Psoas muscle (tissue), 7 donors: ENCODE measurements at regions not wholly inside any gene's neighbourhood (a gene's known extent, or its start where the extent isn't known, plus 50 kb on each side); places are given as distances from the start of the nearest gene placed in this dataset.
A peak's percentile ranks its signal among the peaks of the same experiment; 100 is the strongest.

ENCODE experiments used
- ATAC-seq, 4 donors: fragments of 200-7000 bp; cut with Tn5 transposase; one replicate each; pipeline ENCODE4 v1.9.1; 2020; ENCODE audit warnings: moderate library complexity in 3 of 4, mild to moderate bottlenecking in 2 of 4
- DNase-seq, 2 donors: peaks; one replicate each; pipeline ENCODE4 v3.0.0-alpha.2; 2020
- H3K27ac ChIP-seq: fragments of 200-600 bp; one replicate; pipeline ENCODE4 v1.8.0; 2022
- H3K27me3 ChIP-seq, 3 donors: fragments of 200-600 bp in 1 of 3; one replicate each; pipeline versions ENCODE4 v1.6.1 to v1.8.0; 2013 to 2022; ENCODE audit warnings: low read length in 2 of 3, mild to moderate bottlenecking in 2 of 3, moderate library complexity in 1 of 3; ENCODE audit not compliant: insufficient read depth in 3 of 3
- H3K36me3 ChIP-seq, 2 donors: fragments of 200-600 bp in 1 of 2; one replicate each; pipeline versions ENCODE4 v1.6.1 to v1.8.0; 2013 to 2022; ENCODE audit warnings: low read depth in 1 of 2, mild to moderate bottlenecking in 1 of 2, moderate library complexity in 1 of 2; ENCODE audit not compliant: insufficient read depth in 1 of 2
- H3K4me1 ChIP-seq: fragments of 200-600 bp; one replicate; pipeline ENCODE4 v1.8.0; 2022
- H3K4me3 ChIP-seq: fragments of 200-600 bp; one replicate; pipeline ENCODE4 v1.8.0; 2022; ENCODE audit warnings: mild to moderate bottlenecking
- H3K9me3 ChIP-seq: fragments of 200-600 bp; one replicate; pipeline ENCODE4 v1.8.0; 2022
- WGBS, 3 donors: extraction: QIAGEN DNeasy Blood & Tissue Kit; methylation state at CpG; one replicate each; pipeline versions ENCODE4 v1.1.6 to v1.1.7; 2013; 5-methylcytosine and 5-hydroxymethylcytosine counted together
- intact Hi-C, 2 donors: fragments of 100-400 bp; cut with DNase I; formaldehyde crosslinking; loops; one replicate each; pipeline versions ENCODE4 v1.11.0 to v1.14.2; 2022
- TF ChIP-seq, protein P1 (sequence below): fragments of 200-600 bp; IDR thresholded peaks from one replicate; pipeline ENCODE4 v1.8.0; 2022; ENCODE audit warnings: antibody characterized with exemption
- donor health status: healthy with polysubstance abuse.
- donor health status: DM: no; HTN: no; CAD: no; lungs with moderate emphysema.
- donor health status: Bipolar disorder and iron deficiency.
- donor health status: healthy.
- donor health status: DM: yes; HTN: yes; CAD: no.
- donor health status: DM: no; HTN: no; CAD: no.
- donor health status: DM: yes; HTN: yes; CAD: no.

DNA sequence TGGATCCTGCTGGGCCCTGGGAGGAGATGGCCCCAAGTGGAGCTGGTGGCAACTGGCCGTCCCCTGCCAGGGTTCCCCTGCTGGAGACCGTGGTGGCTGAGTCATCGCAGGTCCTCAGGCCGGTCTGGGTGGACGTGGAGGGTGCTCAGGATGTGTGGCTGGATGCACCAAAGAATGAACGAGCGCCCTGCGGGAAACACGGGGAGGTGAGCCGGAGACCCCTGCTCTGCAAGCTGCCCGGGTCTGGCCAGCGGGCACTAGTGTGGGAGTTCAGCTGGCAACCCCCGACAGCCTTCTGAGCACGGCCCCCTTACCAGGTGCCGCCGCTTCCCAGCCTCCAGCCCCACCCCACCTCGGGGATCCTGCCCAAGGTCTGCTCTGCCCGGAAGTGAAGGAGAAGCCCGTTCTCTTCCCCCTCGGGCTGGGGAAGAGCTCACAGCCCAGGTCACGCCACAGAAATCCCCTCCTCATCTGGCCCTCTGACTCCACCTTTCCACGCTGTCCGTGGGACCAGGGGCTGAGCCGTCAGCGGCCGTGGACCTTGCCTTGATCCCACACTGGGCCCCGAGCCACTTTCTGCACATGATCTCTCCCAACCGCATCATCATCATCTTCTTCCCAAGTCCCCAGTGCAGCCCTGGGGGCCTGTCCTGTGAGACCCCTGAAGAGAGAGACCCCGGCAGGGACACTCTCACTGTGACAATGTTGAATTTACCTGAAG lies 165.5 kb downstream of the KIF26A start:
- intact Hi-C loops: no loop called here
- ATAC-seq: no peak
- Histone ChIP-seq H3K9me3 (no peaks in the 10 kb centered on the region), H3K4me3 (no peak overlapping the region), H3K27me3 (peaks cover 0 to 21% (median 3%) of the 10 kb centered on the region in 3 donors), H3K36me3 (no peaks in the 10 kb centered on the region), H3K27ac (no peak overlapping the region), H3K4me1 (no peaks in the 10 kb centered on the region)
- WGBS, 3 donors: 77 to 80% (median 78%) methylated on average over 28 to 29 of the region's 29 CpGs
- TF ChIP-seq, protein P1, sequence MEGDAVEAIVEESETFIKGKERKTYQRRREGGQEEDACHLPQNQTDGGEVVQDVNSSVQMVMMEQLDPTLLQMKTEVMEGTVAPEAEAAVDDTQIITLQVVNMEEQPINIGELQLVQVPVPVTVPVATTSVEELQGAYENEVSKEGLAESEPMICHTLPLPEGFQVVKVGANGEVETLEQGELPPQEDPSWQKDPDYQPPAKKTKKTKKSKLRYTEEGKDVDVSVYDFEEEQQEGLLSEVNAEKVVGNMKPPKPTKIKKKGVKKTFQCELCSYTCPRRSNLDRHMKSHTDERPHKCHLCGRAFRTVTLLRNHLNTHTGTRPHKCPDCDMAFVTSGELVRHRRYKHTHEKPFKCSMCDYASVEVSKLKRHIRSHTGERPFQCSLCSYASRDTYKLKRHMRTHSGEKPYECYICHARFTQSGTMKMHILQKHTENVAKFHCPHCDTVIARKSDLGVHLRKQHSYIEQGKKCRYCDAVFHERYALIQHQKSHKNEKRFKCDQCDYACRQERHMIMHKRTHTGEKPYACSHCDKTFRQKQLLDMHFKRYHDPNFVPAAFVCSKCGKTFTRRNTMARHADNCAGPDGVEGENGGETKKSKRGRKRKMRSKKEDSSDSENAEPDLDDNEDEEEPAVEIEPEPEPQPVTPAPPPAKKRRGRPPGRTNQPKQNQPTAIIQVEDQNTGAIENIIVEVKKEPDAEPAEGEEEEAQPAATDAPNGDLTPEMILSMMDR: no peak
- DNase-seq: peak in 1 of 2 donors; percentile 35

DNA sequence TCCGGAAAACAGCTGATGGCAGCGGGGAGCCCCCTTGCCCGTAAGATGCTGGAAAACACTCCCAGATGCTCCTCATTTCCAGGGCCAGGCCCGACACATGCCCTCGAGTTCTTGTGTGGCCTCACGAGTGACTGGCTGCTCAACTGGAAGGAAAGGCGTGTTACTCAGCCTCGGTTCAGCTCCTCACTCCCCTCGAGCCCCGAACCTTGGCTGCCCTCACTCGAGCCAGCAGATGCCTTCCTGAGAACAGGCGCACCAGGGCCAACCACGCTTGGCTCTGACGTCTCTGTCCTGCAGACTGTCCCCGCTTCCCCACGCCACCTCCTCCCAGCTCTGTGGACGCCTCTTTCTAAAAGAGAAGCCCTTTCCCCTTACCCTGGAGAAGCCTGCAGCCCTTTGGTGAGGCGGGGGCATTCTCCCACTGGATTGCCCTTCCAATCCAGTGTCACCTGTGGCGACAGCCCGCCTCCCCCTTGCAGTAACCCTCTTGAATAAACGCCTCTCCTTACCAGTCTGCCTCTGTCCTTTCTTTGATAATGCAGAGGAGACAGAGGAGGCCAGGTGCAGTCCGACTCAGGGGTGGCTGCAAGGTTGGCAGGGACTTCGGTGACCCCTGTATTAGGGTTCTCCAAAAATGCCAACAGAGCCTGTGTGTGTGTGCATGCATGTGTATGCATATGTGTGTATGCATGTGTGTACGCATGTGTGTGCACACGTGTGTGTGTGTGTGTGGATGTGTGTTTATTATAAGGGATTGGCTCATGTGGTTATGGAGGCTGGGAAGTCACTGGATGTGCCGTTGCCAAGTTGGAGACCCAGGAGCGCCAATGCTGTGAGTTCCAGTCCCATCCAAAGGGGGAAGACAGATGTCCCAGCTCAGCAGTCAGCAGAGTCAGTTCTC lies 166.3 kb downstream of the KIF26A start:
- WGBS, 3 donors: 51 to 56% (median 54%) methylated on average over 27 of the region's 27 CpGs
- intact Hi-C loops: no loop called here
- Histone ChIP-seq H3K27me3 (peaks cover 0 to 21% (median 3%) of the 10 kb centered on the region in 3 donors), H3K4me1 (no peaks in the 10 kb centered on the region), H3K4me3 (no peak overlapping the region), H3K27ac (no peak overlapping the region), H3K36me3 (no peaks in the 10 kb centered on the region), H3K9me3 (no peaks in the 10 kb centered on the region)
- no peak for ATAC-seq
- peak in 1 of 2 donors; percentile 39 for DNase-seq
- TF ChIP-seq, protein P1: no peak

DNA sequence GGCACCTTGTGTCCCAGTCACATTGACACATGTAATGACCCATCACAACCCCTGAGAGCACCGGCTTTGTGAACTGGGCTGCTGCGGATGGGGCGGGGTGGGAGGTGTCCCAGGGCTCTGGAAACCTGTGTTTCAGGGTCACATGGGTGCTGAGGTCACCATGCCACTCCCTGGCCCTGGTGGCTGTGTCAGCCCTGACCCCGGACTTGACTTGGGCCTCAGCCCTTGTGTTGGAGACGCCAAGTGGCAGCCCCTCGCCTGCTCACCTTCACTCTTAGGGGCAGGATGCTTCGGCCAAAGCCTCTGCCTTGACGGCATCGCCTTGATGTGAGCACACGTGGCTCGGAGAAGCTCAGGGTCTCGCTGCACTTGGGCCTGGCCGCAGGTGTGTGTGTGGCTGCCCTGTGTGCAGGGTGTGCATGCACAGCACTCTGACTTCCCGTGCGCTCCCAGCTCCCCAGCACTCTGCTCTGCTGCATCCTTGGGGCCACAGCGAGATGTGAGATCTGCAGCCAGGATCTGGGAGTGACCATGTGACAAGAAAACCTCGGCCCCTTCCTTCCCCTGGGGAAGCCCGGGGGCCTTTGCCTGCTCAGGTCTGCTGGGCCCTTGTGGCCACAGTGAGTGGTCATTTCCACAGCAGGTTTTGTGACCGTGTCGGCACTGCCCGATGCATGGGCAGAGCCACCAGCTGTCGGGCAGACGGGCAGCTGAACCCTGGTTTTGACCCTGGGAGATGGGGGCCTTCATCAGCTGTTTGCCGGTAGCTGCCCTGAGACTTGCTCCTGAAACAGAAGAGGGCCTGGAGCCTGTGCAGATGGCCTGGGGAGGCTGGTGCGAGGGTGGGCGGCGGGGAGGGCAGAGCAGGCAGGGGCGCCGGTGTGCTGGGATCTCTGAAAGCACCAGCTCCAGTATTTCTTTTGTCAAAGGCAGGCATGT lies 167.4 kb downstream of the KIF26A start:
- DNase-seq (peak in 1 of 2 donors; percentile 34), ATAC-seq (no peak)
- TF ChIP-seq, protein P1: no peak
- no peak overlapping the region for H3K4me3 ChIP-seq
- no peaks in the 10 kb centered on the region for H3K9me3 ChIP-seq
- intact Hi-C loops: no loop called here
- peaks cover 0 to 21% (median 3%) of the 10 kb centered on the region in 3 donors for H3K27me3 ChIP-seq
- no peaks in the 10 kb centered on the region for H3K4me1 ChIP-seq
- 79 to 81% (median 80%) methylated on average over 29 of the region's 29 CpGs for WGBS, 3 donors
- H3K36me3 ChIP-seq: no peaks in the 10 kb centered on the region
- no peak overlapping the region for H3K27ac ChIP-seq

DNA sequence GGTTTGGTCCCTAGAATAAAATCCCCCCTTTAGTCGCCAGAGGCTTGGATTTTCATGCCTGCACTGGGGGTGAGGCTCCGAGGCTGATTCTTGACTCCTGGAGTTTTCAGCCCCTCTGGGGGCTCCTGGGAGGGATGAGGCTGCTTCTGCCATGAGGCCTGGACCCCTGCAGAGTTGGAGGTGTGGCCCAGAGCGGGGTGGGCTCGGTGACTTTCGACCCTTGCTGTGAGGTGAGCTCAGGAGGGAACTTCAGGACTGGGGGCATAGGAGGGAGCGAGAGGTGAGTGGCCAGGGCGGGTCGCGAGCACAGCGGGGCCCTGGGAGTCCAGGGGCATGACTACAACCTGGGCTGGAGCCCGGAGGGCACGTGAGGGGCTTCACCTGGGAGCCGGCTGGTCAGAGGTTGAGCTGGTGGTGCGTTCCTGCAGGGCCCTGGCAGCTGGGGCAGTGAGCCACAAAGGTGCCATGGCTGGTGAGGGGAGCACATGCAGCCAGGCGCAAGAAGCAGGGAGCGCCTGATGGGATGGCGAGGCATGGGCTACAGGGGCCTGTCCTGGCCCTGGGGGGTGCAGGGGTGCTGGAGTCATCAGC lies 168.2 kb downstream of the KIF26A start:
- 76 to 86% (median 81%) methylated on average over 12 to 17 of the region's 17 CpGs for WGBS, 3 donors
- DNase-seq (peak in 1 of 2 donors; percentile 36), ATAC-seq (no peak)
- TF ChIP-seq, protein P1: no peak
- no peak overlapping the region for H3K27ac ChIP-seq
- H3K4me1 ChIP-seq: no peaks in the 10 kb centered on the region
- peaks cover 0 to 21% (median 3%) of the 10 kb centered on the region in 3 donors for H3K27me3 ChIP-seq
- H3K36me3 ChIP-seq: no peaks in the 10 kb centered on the region
- no peaks in the 10 kb centered on the region for H3K9me3 ChIP-seq
- H3K4me3 ChIP-seq: no peak overlapping the region
- intact Hi-C loops: no loop called here
